HepG2 (cell line): ENCODE measurements at regions not wholly inside any gene's neighbourhood (a gene's known extent, or its start where the extent isn't known, plus 50 kb on each side); places are given as distances from the start of the nearest gene placed in this dataset.

Experiments
- ATAC-seq: fragments of 200-7000 bp; cut with Tn5 transposase; 3 replicates; pipeline ENCODE4 v1.9.1; 2020; ENCODE audit warnings: mild to moderate bottlenecking, moderate library complexity
- BruUV-seq: library from RNA; stranded (reverse); fragments of 400-500 nt; replicated peaks from 2 replicates; lab custom pipeline; 2021; lab: Mats Ljungman, UMichigan
- CTCF ChIA-PET: fragments of 300-600 bp; formaldehyde crosslinking; extraction: SDS; loops from one replicate; lab custom pipeline; 2021; ENCODE audit warnings: low total read pairs, inconsistent platforms, low intra/inter-chr PET ratio; lab: Yijun Ruan, JAX
- POLR2A ChIA-PET: fragments of 350-600 bp; sonication (Branson Sonifier 250); formaldehyde crosslinking; loops from one replicate; lab custom pipeline; 2020; ENCODE audit warnings: antibody characterized with exemption, inconsistent platforms; lab: Yijun Ruan, JAX
- DNase-seq: peaks from one replicate; pipeline ENCODE4 v3.0.0-alpha.2; 2015; ENCODE audit warnings: low spot score
- FAIRE-seq: peaks from 3 replicates; lab custom pipeline; 2011; peaks lifted over from hg19 to GRCh38; lab: Jason Lieb, UNC
- H2AFZ ChIP-seq: one replicate; pipeline ENCODE4 v1.6.1; 2011; ENCODE audit warnings: low read length, inconsistent platforms
- H3K27ac ChIP-seq: fragments of 300-600 bp; 3 replicates; pipeline ENCODE4 v1.8.0; 2011; ENCODE audit warnings: mixed run types, mild to moderate bottlenecking, mixed read lengths, low read length, inconsistent platforms; ENCODE audit not compliant: insufficient read depth; ENCODE audit errors: extremely low read length
- H3K27me3 ChIP-seq, 2 experiments: fragments of 200-600 bp in 1 of 2; 2 replicates in 1 of 2; 3 replicates in 1 of 2; pipeline versions ENCODE4 v1.6.0 to v1.8.0; 2011; ENCODE audit warnings: low read length in 2 of 2, mild to moderate bottlenecking in 2 of 2, moderate library complexity in 2 of 2, inconsistent platforms in 1 of 2; ENCODE audit not compliant: insufficient read depth in 2 of 2, control insufficient read depth in 1 of 2
- H3K36me3 ChIP-seq, 2 experiments: fragments of 200-600 bp in 1 of 2; replicated peaks in 1 of 2; 2 replicates in 1 of 2; 3 replicates in 1 of 2; pipeline versions ENCODE4 v1.5.1 to v1.8.0; 2011; ENCODE audit warnings: low read length in 2 of 2, inconsistent platforms in 1 of 2; ENCODE audit not compliant: insufficient read depth in 2 of 2, control insufficient read depth in 1 of 2
- H3K4me1 ChIP-seq: 2 replicates; pipeline ENCODE4 v1.5.1; 2012; ENCODE audit warnings: low read length, inconsistent platforms; ENCODE audit not compliant: insufficient read depth
- H3K4me2 ChIP-seq: 2 replicates; pipeline ENCODE4 v1.6.0; 2011; ENCODE audit warnings: low read depth, low read length, inconsistent platforms
- H3K4me3 ChIP-seq, 3 experiments: fragments of 200-600 bp in 1 of 3; sonication (generic), shearing (Covaris generic) in 1 of 3; replicated peaks in 1 of 3; 2 replicates each; pipeline ENCODE4 v1.5.1; 2011 to 2016; ENCODE audit warnings: low read length in 3 of 3, inconsistent platforms in 2 of 3, low read depth in 2 of 3, mild to moderate bottlenecking in 2 of 3, control low read depth in 1 of 3, mixed read lengths in 1 of 3; ENCODE audit not compliant: insufficient read depth in 1 of 3
- H3K79me2 ChIP-seq: one replicate; pipeline ENCODE4 v1.6.1; 2011; ENCODE audit warnings: low read length, inconsistent platforms; ENCODE audit not compliant: insufficient read depth
- H3K9ac ChIP-seq: 2 replicates; pipeline ENCODE4 v1.6.0; 2011; ENCODE audit warnings: mild to moderate bottlenecking, low read depth, low read length, inconsistent platforms; ENCODE audit not compliant: insufficient read depth
- H3K9me3 ChIP-seq: 2 replicates; pipeline ENCODE4 v1.5.1; 2012; ENCODE audit warnings: mild to moderate bottlenecking, low read length
- H4K20me1 ChIP-seq: 2 replicates; pipeline ENCODE4 v1.6.0; 2011; ENCODE audit warnings: inconsistent platforms, mild to moderate bottlenecking, low read length, moderate library complexity; ENCODE audit not compliant: insufficient read depth
- HIVEP1 ChIP-seq: sonication (generic); formaldehyde crosslinking; IDR thresholded peaks from 2 replicates; pipeline ENCODE4 v1.4.0; 2020; ENCODE audit warnings: mild to moderate bottlenecking, missing genetic modification reagents
- HMG20B ChIP-seq: conservative IDR thresholded peaks from 2 replicates; pipeline ENCODE4 v1.6.1; 2016; ENCODE audit warnings: missing genetic modification reagents, missing compliant biosample characterization
- HNRNPUL1 ChIP-seq: fragments of 200-400 bp; formaldehyde crosslinking; IDR thresholded peaks from 2 replicates; pipeline ENCODE4 v1.6.1; 2017; ENCODE audit warnings: low read depth, mild to moderate bottlenecking, low read length, moderate library complexity
- KLF15 ChIP-seq: sonication (generic); formaldehyde crosslinking; IDR thresholded peaks from 2 replicates; pipeline ENCODE4 v1.8.1; 2023; ENCODE audit warnings: borderline replicate concordance, mild to moderate bottlenecking, inconsistent platforms, missing genetic modification reagents, mixed read lengths
- SRY ChIP-seq: sonication (generic); formaldehyde crosslinking; IDR thresholded peaks from 2 replicates; pipeline ENCODE4 v1.8.0; 2022; ENCODE audit warnings: mild to moderate bottlenecking, missing genetic modification reagents
- ZNF121 ChIP-seq: sonication (generic); formaldehyde crosslinking; IDR thresholded peaks from 2 replicates; pipeline ENCODE4 v1.5.0; 2020; ENCODE audit warnings: mild to moderate bottlenecking, missing genetic modification reagents
- ZNF562 ChIP-seq: sonication (generic); formaldehyde crosslinking; IDR thresholded peaks from 2 replicates; pipeline ENCODE4 v1.8.0; 2022; ENCODE audit warnings: missing genetic modification reagents, borderline replicate concordance
- ZNF670 ChIP-seq: sonication (generic); formaldehyde crosslinking; IDR thresholded peaks from 2 replicates; pipeline ENCODE4 v1.8.0; 2022; ENCODE audit warnings: mild to moderate bottlenecking, missing genetic modification reagents, borderline replicate concordance
- ZNF678 ChIP-seq: sonication (generic); formaldehyde crosslinking; IDR thresholded peaks from 2 replicates; pipeline ENCODE4 v1.4.0; 2020; ENCODE audit warnings: mild to moderate bottlenecking, missing genetic modification reagents
- ZNF776 ChIP-seq: sonication (generic); formaldehyde crosslinking; IDR thresholded peaks from 2 replicates; pipeline ENCODE4 v1.4.0; 2020; ENCODE audit warnings: mild to moderate bottlenecking, missing genetic modification reagents
- ZNF883 ChIP-seq: sonication (generic); formaldehyde crosslinking; IDR thresholded peaks from 2 replicates; pipeline ENCODE4 v1.5.1; 2020; ENCODE audit warnings: mild to moderate bottlenecking, missing genetic modification reagents; ENCODE audit errors: not compliant biosample characterization
- in situ Hi-C: cut with HindIII; loops from 2 replicates; pipeline ENCODE4 v1.10.0; 2017; ENCODE audit warnings: low pct_unique_long_range_greater_than_20kb; ENCODE audit not compliant: extremely low pct_ligation_motif_present
- intact Hi-C: fragments of 100-400 bp; cut with micrococcal nuclease; formaldehyde crosslinking; loops from one replicate; pipeline ENCODE4 v1.10.0; 2022; ENCODE audit not compliant: unreplicated experiment
- TF ChIP-seq, protein P1 (sequence below): sonication (generic); formaldehyde crosslinking; IDR thresholded peaks from 2 replicates; pipeline ENCODE4 v1.9.0; 2021; ENCODE audit warnings: missing genetic modification reagents, borderline replicate concordance
- TF ChIP-seq, protein P2 (sequence below): sonication (generic); formaldehyde crosslinking; IDR thresholded peaks from 2 replicates; pipeline ENCODE4 v1.5.0; 2020; ENCODE audit warnings: missing genetic modification reagents
- TF ChIP-seq, protein P3 (sequence below): sonication (generic); formaldehyde crosslinking; IDR thresholded peaks from 2 replicates; pipeline ENCODE4 v1.4.0; 2020; ENCODE audit warnings: mild to moderate bottlenecking, missing genetic modification reagents

DNA sequence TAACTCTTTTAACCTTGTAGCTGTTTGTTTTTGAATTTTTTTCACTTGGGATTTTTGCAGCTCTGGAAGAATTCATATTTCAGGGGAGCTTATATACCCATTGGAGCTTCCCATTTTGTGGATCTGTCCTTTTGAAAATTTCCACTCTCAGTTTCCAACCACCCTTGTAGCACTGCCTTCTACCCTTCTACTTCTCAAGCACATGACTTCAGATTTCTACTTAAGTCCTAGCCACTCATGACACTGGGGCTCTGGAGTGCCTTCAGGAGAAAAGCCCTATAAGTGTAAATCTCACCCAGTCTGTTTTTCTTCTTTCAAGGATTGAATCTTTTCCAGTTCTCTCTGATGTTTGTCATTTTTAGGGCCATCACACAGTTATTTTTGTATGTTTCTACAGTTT, 283.7 kb upstream of the KCNH7 start:
- ChIA-PET CTCF (no interaction called here), POLR2A (no interaction called here)
- DNase-seq, result no peak
- in situ Hi-C loops (no loop called here), intact Hi-C loops (no loop called here)
- H3K36me3 ChIP-seq, result no peaks in the 10 kb centered on the region
- no peaks in the 10 kb centered on the region for H3K9me3 ChIP-seq
- H3K9ac ChIP-seq, result no peak overlapping the region
- H4K20me1 ChIP-seq, result no peaks in the 10 kb centered on the region
- H3K4me3 ChIP-seq, result no peak overlapping the region
- H3K27me3 ChIP-seq, result no peaks in the 10 kb centered on the region
- H3K4me1 ChIP-seq, result no peaks in the 10 kb centered on the region
- no peak for ATAC-seq
- no peak overlapping the region for H2AFZ ChIP-seq
- H3K79me2 ChIP-seq, result no peaks in the 10 kb centered on the region
- BruUV-seq, result no TSS peak
- no peak overlapping the region for H3K27ac ChIP-seq
- FAIRE-seq, result no peak
- TF ChIP-seq ZNF678 (CRISPR knock-in tag) (no peak), HNRNPUL1 (no peak), HIVEP1 (CRISPR knock-in tag) (no peak), ZNF121 (no peak), SRY (CRISPR knock-in tag) (no peak), ZNF670 (CRISPR knock-in tag) (no peak), ZNF562 (CRISPR knock-in tag) (no peak), ZNF883 (no peak), HMG20B (no peak), KLF15 (no peak), ZNF776 (CRISPR knock-in tag) (no peak)
- TF ChIP-seq, protein P1, sequence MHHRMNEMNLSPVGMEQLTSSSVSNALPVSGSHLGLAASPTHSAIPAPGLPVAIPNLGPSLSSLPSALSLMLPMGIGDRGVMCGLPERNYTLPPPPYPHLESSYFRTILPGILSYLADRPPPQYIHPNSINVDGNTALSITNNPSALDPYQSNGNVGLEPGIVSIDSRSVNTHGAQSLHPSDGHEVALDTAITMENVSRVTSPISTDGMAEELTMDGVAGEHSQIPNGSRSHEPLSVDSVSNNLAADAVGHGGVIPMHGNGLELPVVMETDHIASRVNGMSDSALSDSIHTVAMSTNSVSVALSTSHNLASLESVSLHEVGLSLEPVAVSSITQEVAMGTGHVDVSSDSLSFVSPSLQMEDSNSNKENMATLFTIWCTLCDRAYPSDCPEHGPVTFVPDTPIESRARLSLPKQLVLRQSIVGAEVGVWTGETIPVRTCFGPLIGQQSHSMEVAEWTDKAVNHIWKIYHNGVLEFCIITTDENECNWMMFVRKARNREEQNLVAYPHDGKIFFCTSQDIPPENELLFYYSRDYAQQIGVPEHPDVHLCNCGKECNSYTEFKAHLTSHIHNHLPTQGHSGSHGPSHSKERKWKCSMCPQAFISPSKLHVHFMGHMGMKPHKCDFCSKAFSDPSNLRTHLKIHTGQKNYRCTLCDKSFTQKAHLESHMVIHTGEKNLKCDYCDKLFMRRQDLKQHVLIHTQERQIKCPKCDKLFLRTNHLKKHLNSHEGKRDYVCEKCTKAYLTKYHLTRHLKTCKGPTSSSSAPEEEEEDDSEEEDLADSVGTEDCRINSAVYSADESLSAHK, result no peak
- TF ChIP-seq, protein P2, sequence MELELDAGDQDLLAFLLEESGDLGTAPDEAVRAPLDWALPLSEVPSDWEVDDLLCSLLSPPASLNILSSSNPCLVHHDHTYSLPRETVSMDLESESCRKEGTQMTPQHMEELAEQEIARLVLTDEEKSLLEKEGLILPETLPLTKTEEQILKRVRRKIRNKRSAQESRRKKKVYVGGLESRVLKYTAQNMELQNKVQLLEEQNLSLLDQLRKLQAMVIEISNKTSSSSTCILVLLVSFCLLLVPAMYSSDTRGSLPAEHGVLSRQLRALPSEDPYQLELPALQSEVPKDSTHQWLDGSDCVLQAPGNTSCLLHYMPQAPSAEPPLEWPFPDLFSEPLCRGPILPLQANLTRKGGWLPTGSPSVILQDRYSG (CRISPR knock-in tag), result no peak
- TF ChIP-seq, protein P3, sequence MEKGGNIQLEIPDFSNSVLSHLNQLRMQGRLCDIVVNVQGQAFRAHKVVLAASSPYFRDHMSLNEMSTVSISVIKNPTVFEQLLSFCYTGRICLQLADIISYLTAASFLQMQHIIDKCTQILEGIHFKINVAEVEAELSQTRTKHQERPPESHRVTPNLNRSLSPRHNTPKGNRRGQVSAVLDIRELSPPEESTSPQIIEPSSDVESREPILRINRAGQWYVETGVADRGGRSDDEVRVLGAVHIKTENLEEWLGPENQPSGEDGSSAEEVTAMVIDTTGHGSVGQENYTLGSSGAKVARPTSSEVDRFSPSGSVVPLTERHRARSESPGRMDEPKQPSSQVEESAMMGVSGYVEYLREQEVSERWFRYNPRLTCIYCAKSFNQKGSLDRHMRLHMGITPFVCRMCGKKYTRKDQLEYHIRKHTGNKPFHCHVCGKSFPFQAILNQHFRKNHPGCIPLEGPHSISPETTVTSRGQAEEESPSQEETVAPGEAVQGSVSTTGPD, result no peak
- H3K4me2 ChIP-seq, result no peak overlapping the region
